H1 (cell line): ENCODE measurements at regions not wholly inside any gene's neighbourhood (a gene's known extent, or its start where the extent isn't known, plus 50 kb on each side); places are given as distances from the start of the nearest gene placed in this dataset.

Experiments used
- CTCF ChIA-PET: fragments of 300-600 bp; sonication (Branson Sonifier 250); formaldehyde crosslinking; loops from one replicate; lab custom pipeline; 2021; ENCODE audit not compliant: partially characterized antibody; lab: Charles Lee
- POLR2A ChIA-PET: fragments of 300-600 bp; sonication (Branson Sonifier 250); formaldehyde crosslinking; loops from one replicate; lab custom pipeline; 2021; ENCODE audit warnings: inconsistent platforms; ENCODE audit not compliant: partially characterized antibody; lab: Charles Lee
- DNase-seq, 2 experiments: peaks; one replicate each; pipeline versions ENCODE4 v3.0.0 to v3.0.0-alpha.2; 2010 to 2022; ENCODE audit warnings: low spot score in 2 of 2, low read depth in 1 of 2, mixed read lengths in 1 of 2
- FAIRE-seq: peaks from 2 replicates; lab custom pipeline; 2011; peaks lifted over from hg19 to GRCh38; lab: Jason Lieb, UNC
- H2AFZ ChIP-seq: 2 replicates; pipeline ENCODE4 v1.8.1; 2012; ENCODE audit warnings: low read length, inconsistent platforms
- H2AK5ac ChIP-seq: 2 replicates; pipeline ENCODE4 v1.6.1; 2013; ENCODE audit warnings: low read depth, low read length
- H2BK120ac ChIP-seq: replicated peaks from 2 replicates; pipeline ENCODE3; 2013; ENCODE audit warnings: low read depth, low read length, inconsistent platforms
- H2BK12ac ChIP-seq: 2 replicates; pipeline ENCODE4 v1.6.1; 2013; ENCODE audit warnings: low read depth, low read length
- H2BK15ac ChIP-seq: 2 replicates; pipeline ENCODE4 v1.6.1; 2013; ENCODE audit warnings: low read length
- H2BK20ac ChIP-seq: 2 replicates; pipeline ENCODE4 v1.6.1; 2013; ENCODE audit warnings: low read length
- H2BK5ac ChIP-seq: 2 replicates; pipeline ENCODE4 v1.6.1; 2013; ENCODE audit warnings: low read depth, low read length
- H3K14ac ChIP-seq: 2 replicates; pipeline ENCODE4 v1.6.1; 2013; ENCODE audit warnings: inconsistent platforms; ENCODE audit not compliant: insufficient read length
- H3K18ac ChIP-seq: 2 replicates; pipeline ENCODE4 v1.6.1; 2013; ENCODE audit warnings: low read length; ENCODE audit errors: extremely low read depth
- H3K23ac ChIP-seq: 2 replicates; pipeline ENCODE4 v1.6.1; 2013; ENCODE audit warnings: inconsistent platforms; ENCODE audit not compliant: insufficient read length
- H3K23me2 ChIP-seq: 2 replicates; pipeline ENCODE4 v1.6.1; 2013; ENCODE audit warnings: low read depth, low read length
- H3K27ac ChIP-seq: 2 replicates; pipeline ENCODE4 v1.6.1; 2011; ENCODE audit warnings: low read depth, low read length, inconsistent platforms
- H3K27me3 ChIP-seq, 4 experiments: replicated peaks in 1 of 4; 1 replicate in 1 of 4; 2 replicates in 3 of 4; pipeline versions ENCODE4 v1.6.1 to v1.8.1; 2011 to 2013; ENCODE audit warnings: low read length in 3 of 4, mild to moderate bottlenecking in 3 of 4, inconsistent platforms in 2 of 4, mixed read lengths in 2 of 4, moderate library complexity in 1 of 4; ENCODE audit not compliant: control insufficient read depth in 3 of 4, insufficient read depth in 3 of 4; ENCODE audit errors: extremely low read depth in 1 of 4
- H3K36me3 ChIP-seq, 4 experiments: 2 replicates each; pipeline versions ENCODE4 v1.6.1 to v1.8.1; 2011 to 2013; ENCODE audit warnings: mild to moderate bottlenecking in 4 of 4, low read length in 3 of 4, moderate library complexity in 2 of 4, control low read depth in 1 of 4, inconsistent platforms in 1 of 4; ENCODE audit not compliant: insufficient read depth in 4 of 4, control insufficient read depth in 2 of 4
- H3K4ac ChIP-seq: replicated peaks from 2 replicates; pipeline ENCODE3; 2013; ENCODE audit warnings: low read length, low read depth, mixed read lengths, inconsistent platforms; ENCODE audit not compliant: insufficient read length
- H3K4me1 ChIP-seq, 4 experiments: replicated peaks in 1 of 4; 1 replicate in 1 of 4; 2 replicates in 3 of 4; pipeline versions ENCODE4 v1.6.1 to v1.8.1; 2011 to 2013; ENCODE audit warnings: low read length in 3 of 4, inconsistent platforms in 2 of 4, mixed read lengths in 1 of 4; ENCODE audit not compliant: insufficient read depth in 4 of 4, control insufficient read depth in 3 of 4
- H3K4me2 ChIP-seq, 2 experiments: 2 replicates each; pipeline versions ENCODE4 v1.6.1 to v1.8.1; 2011 to 2013; ENCODE audit warnings: low read depth in 2 of 2, low read length in 2 of 2, control low read depth in 1 of 2, inconsistent platforms in 1 of 2, mild to moderate bottlenecking in 1 of 2; ENCODE audit not compliant: insufficient read depth in 1 of 2
- H3K4me3 ChIP-seq, 4 experiments: fragments of 200-600, 300-600 bp in 1 of 4; sonication (generic), shearing (Covaris generic), sonication (Bioruptor Twin) in 1 of 4; 2 replicates each; pipeline versions ENCODE4 v1.5.1 to v1.8.1; 2011 to 2016; ENCODE audit warnings: low read length in 4 of 4, low read depth in 3 of 4, control low read depth in 2 of 4, inconsistent platforms in 2 of 4, mild to moderate bottlenecking in 2 of 4, mixed read lengths in 1 of 4, moderate library complexity in 1 of 4; ENCODE audit not compliant: insufficient read depth in 2 of 4; ENCODE audit errors: extremely low read depth in 1 of 4
- H3K56ac ChIP-seq: replicated peaks from 2 replicates; pipeline ENCODE3; 2013; ENCODE audit warnings: low read depth, mild to moderate bottlenecking, mixed read lengths, low read length, inconsistent platforms; ENCODE audit not compliant: insufficient read length
- H3K79me1 ChIP-seq: 2 replicates; pipeline ENCODE4 v1.6.1; 2013; ENCODE audit warnings: low read depth, low read length, control low read depth
- H3K79me2 ChIP-seq, 2 experiments: 2 replicates each; pipeline versions ENCODE4 v1.6.1 to v1.8.1; 2012 to 2013; ENCODE audit warnings: low read length in 2 of 2, mild to moderate bottlenecking in 2 of 2, inconsistent platforms in 1 of 2; ENCODE audit not compliant: insufficient read depth in 2 of 2, control insufficient read depth in 1 of 2
- H3K9ac ChIP-seq, 4 experiments: replicated peaks in 1 of 4; 1 replicate in 1 of 4; 2 replicates in 3 of 4; pipeline versions ENCODE4 v1.6.1 to v1.8.1; 2011 to 2013; ENCODE audit warnings: low read depth in 3 of 4, low read length in 3 of 4, control low read depth in 2 of 4, mild to moderate bottlenecking in 2 of 4, moderate library complexity in 2 of 4, inconsistent platforms in 1 of 4; ENCODE audit errors: extremely low read depth in 1 of 4
- H3K9me3 ChIP-seq, 2 experiments: 2 replicates each; pipeline versions ENCODE4 v1.6.1 to v1.8.1; 2012 to 2013; ENCODE audit warnings: mild to moderate bottlenecking in 2 of 2, moderate library complexity in 2 of 2, control low read depth in 1 of 2, inconsistent platforms in 1 of 2, low read depth in 1 of 2, low read length in 1 of 2, mixed read lengths in 1 of 2; ENCODE audit not compliant: insufficient read depth in 2 of 2
- H4K20me1 ChIP-seq, 2 experiments: replicated peaks in 1 of 2; 2 replicates each; pipeline versions ENCODE3 to v1.8.1; 2011 to 2013; ENCODE audit warnings: inconsistent platforms in 2 of 2, low read length in 2 of 2, mild to moderate bottlenecking in 1 of 2; ENCODE audit not compliant: insufficient read depth in 2 of 2, control insufficient read depth in 1 of 2
- H4K5ac ChIP-seq: 2 replicates; pipeline ENCODE4 v1.6.1; 2013; ENCODE audit warnings: low read length, low read depth, mixed read lengths, inconsistent platforms; ENCODE audit not compliant: insufficient read length
- H4K8ac ChIP-seq: 2 replicates; pipeline ENCODE4 v1.8.0; 2013; ENCODE audit warnings: mild to moderate bottlenecking, moderate library complexity, low read length, inconsistent platforms; ENCODE audit not compliant: insufficient read depth; ENCODE audit errors: extremely low read depth
- H4K91ac ChIP-seq: replicated peaks from 2 replicates; pipeline ENCODE3; 2013; ENCODE audit warnings: low read length, mixed read lengths, inconsistent platforms; ENCODE audit not compliant: insufficient read length
- CEBPB ChIP-seq: IDR thresholded peaks from 2 replicates; pipeline ENCODE4 v1.6.1; 2012; ENCODE audit warnings: low read depth, low read length
- JUND ChIP-seq: IDR thresholded peaks from 2 replicates; pipeline ENCODE4 v1.6.1; 2011; ENCODE audit warnings: mild to moderate bottlenecking, improper control_type of control experiment, low read length
- RAD21 ChIP-seq, 2 experiments: IDR thresholded peaks in 1 of 2; conservative IDR thresholded peaks in 1 of 2; 2 replicates each; pipeline ENCODE4 v1.6.1; 2011; ENCODE audit warnings: low read depth in 2 of 2, low read length in 2 of 2, improper control_type of control experiment in 1 of 2, inconsistent platforms in 1 of 2, mild to moderate bottlenecking in 1 of 2, moderate library complexity in 1 of 2
- RFX5 ChIP-seq: IDR thresholded peaks from 2 replicates; pipeline ENCODE4 v1.6.1; 2011; ENCODE audit warnings: low read depth, low read length, improper control_type of control experiment, borderline replicate concordance
- TEAD4 ChIP-seq: IDR thresholded peaks from 2 replicates; pipeline ENCODE4 v1.6.1; 2012; ENCODE audit warnings: low read depth, low read length, inconsistent platforms, mixed read lengths
- WGBS, 2 experiments: shearing (Covaris generic) in 1 of 2; methylation state at CpG; one replicate each; pipeline versions ENCODE4 v1.1.6 to v1.1.7; 2013 to 2015; ENCODE audit warnings: low lambda C conversion rate in 2 of 2, mixed read lengths in 2 of 2, inconsistent platforms in 1 of 2, low coverage in 1 of 2, missing lambda C conversion rate in 1 of 2; ENCODE audit not compliant: insufficient replicate concordance in 2 of 2, insufficient coverage in 1 of 2, insufficient read length in 1 of 2; ENCODE audit errors: extremely low coverage in 1 of 2, missing lambda C conversion rate in 1 of 2; 5-methylcytosine and 5-hydroxymethylcytosine counted together
- TF ChIP-seq, protein P1 (sequence below), 3 experiments: IDR thresholded peaks; 1 replicate in 2 of 3; 2 replicates in 1 of 3; pipeline versions ENCODE4 v1.5.1 to v1.6.1; 2011; ENCODE audit warnings: low read length in 3 of 3, mild to moderate bottlenecking in 3 of 3, inconsistent platforms in 2 of 3, low read depth in 1 of 3, moderate library complexity in 1 of 3; ENCODE audit not compliant: insufficient read depth in 1 of 3; ENCODE audit errors: control extremely low read depth in 1 of 3

DNA sequence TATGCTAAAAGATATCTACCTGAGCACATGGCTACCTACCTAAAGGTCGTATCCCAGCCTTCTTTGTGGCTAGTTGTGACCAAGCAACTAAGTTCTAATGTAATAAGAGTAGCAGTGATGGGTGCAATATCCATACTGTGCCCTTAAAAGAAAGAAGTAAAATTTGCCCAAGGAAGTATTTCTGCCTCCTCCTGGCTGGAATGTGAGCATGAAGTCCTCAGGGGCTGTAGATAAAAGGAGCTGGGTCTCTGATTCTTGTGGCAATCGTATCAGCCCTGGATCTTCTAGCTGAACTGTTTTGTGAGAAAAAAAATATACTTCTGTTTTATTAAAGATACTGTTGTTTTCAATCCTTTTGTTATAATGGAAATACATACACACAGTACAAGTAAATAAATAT lies 217.4 kb downstream of the GPAT3 start:
- FAIRE-seq: peak; percentile 73
- DNase-seq: no peak
- Histone ChIP-seq H2BK15ac (no peak overlapping the region), H3K4me1 (peaks cover 0 to 2% (median 0%) of the 10 kb centered on the region in 4 experiments; a peak in 1 of 7 replicates), H2BK120ac (no peak overlapping the region), H4K5ac (no peak overlapping the region), H3K18ac (no peak overlapping the region), H3K14ac (no peak overlapping the region), H4K8ac (no peak overlapping the region), H2BK5ac (no peak overlapping the region), H3K23ac (no peak overlapping the region), H3K79me2 (no peaks in the 10 kb centered on the region), H3K4me2 (no peak overlapping the region), H2BK20ac (no peak overlapping the region), H3K4ac (no peak overlapping the region)
- CTCF ChIA-PET: interaction anchor here (0.6 to 1.8 kb wide), 13 partner anchors 10 to 515 kb away, joined by 3 to 6 read pairs (median 4); no protein-coding TSS in a partner anchor
- POLR2A ChIA-PET: no interaction called here
- TF ChIP-seq CEBPB (no peak), RAD21 (IDR thresholded peaks at IDR 0.05 in 1 of 2, conservative IDR thresholded peaks at IDR 0.05 in 1 of 2; ENCODE audit: low read depth in 2 of 2, low read length in 2 of 2) (peak in 1 of 2 experiments; percentile 45; a peak in 3 of 4 replicates), JUND (no peak), RFX5 (no peak), TEAD4 (peak; percentile 98)
- TF ChIP-seq, protein P1, sequence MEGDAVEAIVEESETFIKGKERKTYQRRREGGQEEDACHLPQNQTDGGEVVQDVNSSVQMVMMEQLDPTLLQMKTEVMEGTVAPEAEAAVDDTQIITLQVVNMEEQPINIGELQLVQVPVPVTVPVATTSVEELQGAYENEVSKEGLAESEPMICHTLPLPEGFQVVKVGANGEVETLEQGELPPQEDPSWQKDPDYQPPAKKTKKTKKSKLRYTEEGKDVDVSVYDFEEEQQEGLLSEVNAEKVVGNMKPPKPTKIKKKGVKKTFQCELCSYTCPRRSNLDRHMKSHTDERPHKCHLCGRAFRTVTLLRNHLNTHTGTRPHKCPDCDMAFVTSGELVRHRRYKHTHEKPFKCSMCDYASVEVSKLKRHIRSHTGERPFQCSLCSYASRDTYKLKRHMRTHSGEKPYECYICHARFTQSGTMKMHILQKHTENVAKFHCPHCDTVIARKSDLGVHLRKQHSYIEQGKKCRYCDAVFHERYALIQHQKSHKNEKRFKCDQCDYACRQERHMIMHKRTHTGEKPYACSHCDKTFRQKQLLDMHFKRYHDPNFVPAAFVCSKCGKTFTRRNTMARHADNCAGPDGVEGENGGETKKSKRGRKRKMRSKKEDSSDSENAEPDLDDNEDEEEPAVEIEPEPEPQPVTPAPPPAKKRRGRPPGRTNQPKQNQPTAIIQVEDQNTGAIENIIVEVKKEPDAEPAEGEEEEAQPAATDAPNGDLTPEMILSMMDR (IDR thresholded peaks at IDR 0.05; ENCODE audit: control extremely low read depth in 1 of 3, insufficient read depth in 1 of 3, low read depth in 1 of 3, low read length in 3 of 3): peak in 2 of 3 experiments; percentile 46 to 64; a peak in 3 of 4 replicates
- TF ChIP-seq, all 59 proteins: peak for 3
- H2AK5ac ChIP-seq: no peak overlapping the region
- H2BK12ac ChIP-seq: no peak overlapping the region
- no peak overlapping the region for H4K91ac ChIP-seq
- no peaks in the 10 kb centered on the region for H3K23me2 ChIP-seq
- H3K9ac ChIP-seq: no peak overlapping the region
- H3K27me3 ChIP-seq: peaks cover 0 to 2% (median 0%) of the 10 kb centered on the region in 4 experiments; a peak in 1 of 7 replicates
- no peak overlapping the region for H3K27ac ChIP-seq
- peaks cover 0 to 2% of the 10 kb centered on the region in 2 experiments for H4K20me1 ChIP-seq
- 89% methylated on average over 2 of the region's 2 CpGs; no CpG with 5 or more reads in 1 of the 2 experiments for WGBS, 2 experiments
- H3K36me3 ChIP-seq: no peaks in the 10 kb centered on the region
- H3K79me1 ChIP-seq: no peaks in the 10 kb centered on the region
- no peak overlapping the region for H3K56ac ChIP-seq
- H3K9me3 ChIP-seq: no peaks in the 10 kb centered on the region
- 0 out of 2 replicates have a peak overlapping the region, but pooled peaks have one; percentile 81 for H2AFZ ChIP-seq
- H3K4me3 ChIP-seq: no peak overlapping the region
